ENCODE measurements at regions not wholly inside any gene's neighbourhood (a gene's known extent, or its start where the extent isn't known, plus 50 kb on each side); places are given as distances from the start of the nearest gene placed in this dataset.

DNA sequence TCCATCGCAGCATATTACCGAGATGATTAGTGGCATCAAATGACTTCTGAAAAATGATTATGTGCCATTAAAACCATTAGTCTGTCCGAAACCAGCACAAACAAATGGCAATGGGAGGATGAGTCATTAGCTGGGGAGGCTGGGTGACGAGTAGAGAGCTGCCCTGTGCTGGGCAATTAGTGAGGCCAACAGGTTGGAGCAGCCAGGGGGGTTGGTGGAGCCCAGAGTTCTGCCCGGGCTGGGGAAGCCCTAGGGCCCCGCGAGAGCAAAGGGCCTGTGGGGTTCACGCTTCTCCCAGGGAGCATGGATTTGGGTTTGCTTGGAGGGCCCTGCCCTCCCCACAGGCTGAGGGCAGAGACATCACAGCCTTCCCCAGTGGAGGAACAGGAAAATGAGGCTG is 152.1 kb upstream of the RPL38 start:
- Histone ChIP-seq H3K27ac (no peak overlapping the region), H3K9me3 (no peaks in the 10 kb centered on the region), H3K27me3 (peaks cover 0 to 77% (median 37%) of the 10 kb centered on the region in 9 donors), H3K4me3 (no peak overlapping the region), H3K36me3 (no peaks in the 10 kb centered on the region), H3K4me1 (no peaks in the 10 kb centered on the region)
- 71 to 84% (median 79%) methylated on average over 8 of the region's 8 CpGs for WGBS, 4 donors
- ATAC-seq (no peak), DNase-seq (no peak)
- intact Hi-C loops (cut with DNase I): no loop called here
- no peak for TF ChIP-seq CTCF (IDR thresholded peaks at IDR 0.05)
- no peak for TF ChIP-seq POLR2A (IDR thresholded peaks at IDR 0.05)

GRCh38 chr17:74052993-74053711 is 150.3 kb upstream of the RPL38 start:
- Histone ChIP-seq H3K27me3 (peaks cover 0 to 81% (median 35%) of the 10 kb centered on the region in 9 donors), H3K36me3 (no peaks in the 10 kb centered on the region), H3K4me1 (no peaks in the 10 kb centered on the region), H3K9me3 (no peaks in the 10 kb centered on the region), H3K4me3 (no peak overlapping the region), H3K27ac (no peak overlapping the region)
- WGBS, 4 donors: 37 to 49% (median 39%) methylated on average over 17 to 21 of the region's 21 CpGs
- intact Hi-C loops (cut with DNase I): no loop called here
- TF ChIP-seq CTCF (IDR thresholded peaks at IDR 0.05) (no peak), POLR2A (IDR thresholded peaks at IDR 0.05) (no peak)
- DNase-seq: no peak
- no peak for ATAC-seq

- no peak for TF ChIP-seq CTCF (IDR thresholded peaks at IDR 0.05)
- TF ChIP-seq POLR2A (IDR thresholded peaks at IDR 0.05): no peak
- Histone ChIP-seq H3K27me3 (peaks cover 0 to 78% (median 30%) of the 10 kb centered on the region in 9 donors), H3K4me1 (no peaks in the 10 kb centered on the region), H3K27ac (no peak overlapping the region), H3K36me3 (no peaks in the 10 kb centered on the region), H3K9me3 (no peaks in the 10 kb centered on the region), H3K4me3 (no peak overlapping the region)
- no peak for DNase-seq
- ATAC-seq: no peak
- 59 to 66% (median 62%) methylated on average over 8 of the region's 8 CpGs for WGBS, 4 donors
- intact Hi-C loops (cut with DNase I): loop anchor here in 1 of 10 donors (2.0 kb wide), 1 partner anchor 19 kb away; no protein-coding TSS in a partner anchor
Measured at GRCh38 chr17:74053712-74054078, 149.8 kb upstream of the RPL38 start.

- ATAC-seq: no peak
- no peak for TF ChIP-seq POLR2A (IDR thresholded peaks at IDR 0.05)
- TF ChIP-seq CTCF (IDR thresholded peaks at IDR 0.05): no peak
- Histone ChIP-seq H3K9me3 (no peaks in the 10 kb centered on the region), H3K36me3 (no peaks in the 10 kb centered on the region), H3K4me3 (no peak overlapping the region), H3K4me1 (no peaks in the 10 kb centered on the region), H3K27me3 (peaks cover 0 to 73% (median 25%) of the 10 kb centered on the region in 9 donors), H3K27ac (no peak overlapping the region)
- DNase-seq: no peak
- intact Hi-C loops (cut with DNase I): loop anchor here in 1 of 10 donors (2.0 kb wide), 1 partner anchor 19 kb away; no protein-coding TSS in a partner anchor
- WGBS, 4 donors: 71 to 74% (median 72%) methylated on average over 4 of the region's 4 CpGs
Measured at GRCh38 chr17:74054249-74054648, 149.2 kb upstream of the RPL38 start.
